Ramos (cell line): ENCODE measurements at regions not wholly inside any gene's neighbourhood (a gene's known extent, or its start where the extent isn't known, plus 50 kb on each side); places are given as distances from the start of the nearest gene placed in this dataset.
"Not testable (repeated sequence)": the region's sequence is repeated elsewhere in the genome, so short reads cannot be mapped to it uniquely, and the experiment has no call there.

ENCODE experiments used
- in situ Hi-C: fragments of 300-500 bp; cut with MboI; formaldehyde crosslinking; loops from one replicate; pipeline ENCODE4 v1.14.3; 2022; ENCODE audit warnings: low sequenced_read_pairs; ENCODE audit not compliant: unreplicated experiment

- in situ Hi-C loops: no loop called here
Measured at GRCh38 chr5:66407765-66408164, 188.4 kb upstream of the MAST4 start.

- in situ Hi-C loops: no loop called here
Measured at GRCh38 chr5:66408576-66408975, 187.6 kb upstream of the MAST4 start.

DNA sequence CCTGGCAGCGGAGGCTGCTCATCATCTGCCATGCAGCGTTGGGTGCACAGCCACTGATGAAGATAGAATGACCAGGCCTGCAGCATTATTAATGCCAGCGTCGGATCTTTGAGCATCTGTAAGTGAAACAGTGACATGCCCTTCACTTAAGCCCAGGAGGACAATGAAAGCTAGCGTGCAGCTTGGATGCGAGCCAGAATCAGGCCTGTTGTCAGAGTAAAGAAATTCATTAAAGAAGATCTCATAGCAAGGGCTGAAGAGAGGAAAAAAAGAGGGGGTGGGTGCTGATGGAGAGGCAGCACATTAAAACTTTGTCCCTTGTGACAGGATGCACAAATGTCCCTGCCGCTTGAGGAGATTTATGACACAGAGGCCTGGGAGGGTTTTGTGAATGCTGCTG is 186.1 kb upstream of the MAST4 start:
- in situ Hi-C loops: no loop called here

DNA sequence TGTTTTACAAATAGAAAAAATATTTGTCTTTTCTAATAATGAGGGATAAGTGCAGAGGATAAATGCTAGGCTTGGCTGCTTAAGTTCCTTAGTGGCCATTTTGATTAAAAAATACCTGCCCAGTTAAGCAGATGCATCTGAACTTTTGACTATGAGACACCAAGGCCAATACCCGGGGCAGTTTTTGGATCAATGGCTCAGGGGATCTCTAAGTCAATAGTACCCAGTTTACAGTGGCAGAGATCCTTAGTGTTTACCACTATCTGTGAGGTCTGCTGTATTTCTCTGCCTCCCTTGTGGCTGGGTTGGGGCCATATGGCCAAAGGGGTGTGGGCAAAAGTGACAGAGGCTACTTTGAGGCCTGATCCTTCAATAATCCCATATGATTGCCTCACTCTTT is 184.5 kb upstream of the MAST4 start:
- in situ Hi-C loops: no loop called here

- in situ Hi-C loops: no loop called here
Measured at GRCh38 chr5:66413931-66414330, 182.3 kb upstream of the MAST4 start.

- in situ Hi-C loops: no loop called here
Measured at GRCh38 chr5:66415208-66415607, 181.0 kb upstream of the MAST4 start.

DNA sequence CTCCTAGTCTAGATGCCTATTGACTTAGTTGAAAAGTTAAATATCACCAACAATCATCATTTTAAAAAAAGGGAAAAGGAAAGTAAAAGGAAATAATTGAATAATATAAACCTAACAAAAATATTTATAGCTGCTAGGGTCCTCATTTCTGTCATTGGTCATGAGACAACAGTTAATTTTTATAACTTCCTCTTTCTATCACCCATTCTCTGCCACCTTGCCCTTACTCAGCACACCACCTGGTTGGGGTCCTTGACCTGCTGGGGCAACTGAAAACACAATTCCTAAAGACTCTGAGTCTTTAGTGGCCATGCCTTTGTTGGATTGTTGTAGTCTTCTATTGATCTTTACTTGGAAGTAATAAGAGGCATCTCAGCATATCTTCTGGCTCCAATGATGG is 179.5 kb upstream of the MAST4 start:
- in situ Hi-C loops: no loop called here

DNA sequence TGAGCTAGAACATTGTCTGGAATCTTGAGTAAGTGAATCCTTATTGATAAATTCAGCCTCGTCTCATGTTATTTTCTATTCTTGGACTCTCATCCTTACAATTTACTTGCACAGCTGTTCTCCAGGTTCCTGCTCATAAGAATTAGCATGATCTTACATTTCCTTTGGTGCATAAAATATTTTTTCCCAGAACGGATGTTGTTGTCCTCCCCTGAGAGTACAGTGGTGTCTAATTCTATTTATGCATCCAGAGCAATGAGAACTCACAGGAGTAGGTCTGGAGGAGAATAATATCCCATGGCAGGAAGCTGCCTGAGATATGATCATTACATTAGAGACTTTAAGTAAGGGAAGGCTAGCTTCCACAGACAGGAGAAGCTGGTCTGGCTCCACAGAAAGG is 178.4 kb upstream of the MAST4 start:
- in situ Hi-C loops: no loop called here

- in situ Hi-C loops: no loop called here
Measured at GRCh38 chr5:66423484-66423883, 172.7 kb upstream of the MAST4 start.

GRCh38 chr5:66425842-66426241 is 170.4 kb upstream of the MAST4 start:
- in situ Hi-C loops: no loop called here

DNA sequence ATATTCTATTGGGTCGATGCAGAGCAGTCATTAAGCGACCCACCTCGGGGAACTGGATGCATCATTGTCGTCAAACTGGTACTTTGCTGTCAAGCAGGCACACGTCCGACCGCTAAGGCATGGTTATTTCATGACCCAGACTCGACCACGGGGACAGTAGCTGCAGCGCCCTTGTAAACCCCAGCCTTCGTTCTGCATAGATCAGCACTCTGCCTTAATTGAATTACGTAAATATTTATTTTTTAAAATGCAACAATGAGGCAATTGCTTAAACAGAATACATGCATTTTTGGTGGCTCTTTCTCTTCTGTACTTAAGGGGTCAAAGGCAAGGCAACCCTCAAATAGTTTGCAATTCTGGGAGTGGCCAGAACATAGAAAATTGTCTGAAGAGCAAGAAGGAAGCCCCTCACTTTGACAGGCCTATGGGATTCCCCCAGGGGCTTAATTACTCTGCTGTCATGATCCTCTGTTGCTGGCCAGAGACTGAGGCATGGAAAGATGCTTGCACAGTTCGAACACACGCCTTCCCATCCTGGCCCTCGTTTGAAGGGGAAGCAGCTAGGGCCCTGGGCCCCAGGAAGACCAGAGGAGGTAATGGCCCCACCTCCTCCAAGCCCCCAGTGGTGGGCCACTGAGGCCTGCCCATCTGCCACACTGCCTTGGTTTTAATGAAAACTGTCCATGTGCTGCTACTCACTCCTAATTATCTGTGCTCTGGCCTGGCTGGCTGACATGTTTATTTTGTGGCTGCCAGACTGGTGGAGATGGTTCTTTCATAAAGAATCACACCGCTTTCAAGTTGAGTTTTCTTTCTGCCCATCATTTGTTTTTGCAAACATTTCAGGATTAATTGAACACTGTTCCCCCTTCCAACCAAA is 169.7 kb upstream of the MAST4 start:
- in situ Hi-C loops: no loop called here

GRCh38 chr5:66427139-66427442 is 169.1 kb upstream of the MAST4 start:
- in situ Hi-C loops: no loop called here

- in situ Hi-C loops: no loop called here
Measured at GRCh38 chr5:66436721-66437120, 159.5 kb upstream of the MAST4 start.

GRCh38 chr5:66438087-66438486 is 158.1 kb upstream of the MAST4 start:
- in situ Hi-C loops: no loop called here

- in situ Hi-C loops: no loop called here
Measured at GRCh38 chr5:66438696-66439095, 157.5 kb upstream of the MAST4 start.

DNA sequence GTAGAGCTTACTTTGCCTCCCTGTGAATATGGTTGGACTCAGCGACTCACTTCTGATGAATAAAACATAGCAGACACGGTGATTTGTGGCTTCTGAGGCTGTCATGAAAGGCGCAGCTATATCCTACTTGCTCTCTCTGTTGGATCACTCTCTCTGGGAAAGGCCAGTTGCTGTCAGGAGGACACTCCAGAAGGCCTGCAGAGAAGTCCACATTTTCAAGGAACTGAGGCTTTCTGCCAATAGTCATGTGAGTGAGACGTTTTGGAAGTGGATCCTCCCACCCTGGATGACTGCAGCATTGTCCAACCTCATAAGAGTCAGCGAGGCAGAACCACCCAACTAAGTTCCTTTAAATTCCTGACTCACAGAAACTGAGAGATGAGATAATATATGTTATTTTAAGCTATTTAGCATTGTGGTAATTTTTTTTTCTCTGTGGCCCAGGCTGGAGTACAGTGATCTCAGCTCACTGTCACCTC is 156.0 kb upstream of the MAST4 start:
- in situ Hi-C loops: no loop called here

DNA sequence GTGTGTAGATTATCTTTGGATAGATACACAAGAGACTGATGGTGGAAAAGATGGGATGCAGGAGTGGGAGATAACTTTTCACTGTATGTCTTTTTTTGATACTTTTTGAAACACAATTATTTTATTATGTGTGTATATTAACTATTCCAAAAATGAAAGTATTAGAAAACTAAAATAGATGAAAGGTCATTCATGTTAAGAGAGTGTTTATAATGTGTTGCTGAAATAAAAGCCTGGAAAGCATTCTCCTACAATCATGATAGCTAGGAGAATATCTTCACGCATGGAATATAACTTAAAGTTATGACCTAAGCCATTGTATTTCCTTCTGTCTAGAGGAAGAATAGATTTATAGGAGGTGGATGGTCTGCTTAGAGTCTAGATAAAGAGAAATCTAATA is 154.8 kb upstream of the MAST4 start:
- in situ Hi-C loops: no loop called here

DNA sequence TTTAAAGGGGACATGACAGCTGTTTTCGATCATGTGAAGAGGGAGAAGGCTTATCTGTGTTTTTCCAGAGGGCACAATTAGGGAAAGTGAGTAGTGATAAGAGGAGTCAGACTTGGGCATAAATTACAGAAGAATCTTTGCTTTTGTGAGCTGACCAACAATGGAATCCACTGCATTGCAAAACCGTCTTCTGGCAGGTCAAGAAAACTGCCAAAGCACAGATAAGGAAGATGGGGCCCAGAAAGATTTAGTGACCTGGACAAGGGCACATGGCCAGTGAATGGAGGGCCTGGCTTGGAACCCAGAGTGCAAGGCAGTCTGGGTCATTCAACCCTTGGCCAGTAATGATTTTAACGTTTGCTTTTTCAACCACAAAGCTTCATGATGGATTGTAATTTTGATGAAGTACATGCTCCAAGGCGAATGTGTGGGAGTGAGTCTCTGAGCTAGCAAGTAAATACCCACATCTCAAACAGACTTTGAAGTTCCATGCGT is 153.2 kb upstream of the MAST4 start:
- in situ Hi-C loops: no loop called here

DNA sequence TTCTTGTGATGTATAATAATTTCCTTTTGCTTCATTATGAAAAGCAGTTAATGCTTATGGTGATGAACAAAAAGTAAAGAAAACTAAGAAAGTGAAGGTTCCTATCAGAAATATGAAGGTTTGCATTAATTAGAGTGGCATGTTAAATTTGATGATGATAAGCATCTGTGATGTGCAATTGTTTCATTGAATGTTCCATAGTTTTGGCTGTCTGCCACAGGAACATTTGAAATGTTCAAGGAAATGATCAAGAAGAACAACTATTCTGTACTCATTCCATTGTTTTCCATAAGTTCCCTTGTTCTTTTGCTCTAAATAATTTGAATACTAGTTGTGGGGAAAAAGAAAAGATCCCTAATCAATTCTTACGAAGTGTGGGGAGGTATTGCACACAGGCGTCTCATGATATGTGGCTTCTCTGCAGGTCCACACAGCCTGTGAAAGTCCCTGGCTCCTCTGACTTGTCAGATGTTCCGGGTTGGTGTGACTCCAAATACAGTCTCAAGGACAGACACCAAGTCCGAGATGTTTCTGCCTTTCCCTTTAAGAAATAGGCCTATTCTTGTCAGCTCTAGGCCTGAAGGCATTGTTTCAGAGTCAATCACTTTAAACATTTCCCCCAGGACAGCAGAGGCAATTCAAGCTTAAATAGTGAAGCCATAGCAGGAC is 152.6 kb upstream of the MAST4 start:
- in situ Hi-C loops: no loop called here

DNA sequence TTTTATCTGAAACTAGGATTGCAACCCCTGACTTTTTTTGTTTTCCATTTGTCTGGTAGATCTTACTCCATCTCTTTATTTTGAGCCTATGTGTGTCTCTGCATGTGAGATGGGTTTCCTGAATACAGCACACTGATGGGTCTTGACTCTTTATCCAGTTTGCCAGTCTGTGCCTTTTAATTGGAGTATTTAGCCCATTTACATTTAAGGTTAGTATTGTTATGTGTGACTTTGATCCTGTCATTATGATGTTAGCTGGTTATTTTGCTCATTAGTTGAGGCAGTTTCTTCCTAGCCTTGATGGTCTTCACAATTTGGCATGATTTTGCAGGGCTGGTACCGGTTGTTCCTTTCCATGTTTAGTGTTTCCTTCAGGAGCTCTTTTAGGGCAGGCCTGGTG is 148.1 kb upstream of the MAST4 start:
- in situ Hi-C loops: not testable (repeated sequence)

- in situ Hi-C loops: no loop called here
Measured at GRCh38 chr5:66450237-66450636, 146.0 kb upstream of the MAST4 start.

- in situ Hi-C loops: no loop called here
Measured at GRCh38 chr5:66450988-66451387, 145.2 kb upstream of the MAST4 start.
